Astrocyte (in vitro differentiated cells and primary cell): ENCODE measurements at regions not wholly inside any gene's neighbourhood (a gene's known extent, or its start where the extent isn't known, plus 50 kb on each side); places are given as distances from the start of the nearest gene placed in this dataset.

Experiments
- CTCF ChIP-seq: IDR thresholded peaks from 2 replicates; pipeline ENCODE4 v1.5.1; 2011; ENCODE audit warnings: low read depth, mild to moderate bottlenecking, inconsistent platforms, low read length, moderate library complexity; ENCODE audit not compliant: insufficient read depth
- EZH2 ChIP-seq: IDR thresholded peaks from 2 replicates; pipeline ENCODE4 v1.6.1; 2012; ENCODE audit warnings: mild to moderate bottlenecking, low read length, inconsistent platforms; ENCODE audit not compliant: insufficient read depth

GRCh38 chr15:49712846-49713450 is 92.1 kb downstream of the DTWD1 start:
- TF ChIP-seq CTCF (no peak), EZH2 (no peak)
